ENCODE measurements at regions not wholly inside any gene's neighbourhood (a gene's known extent, or its start where the extent isn't known, plus 50 kb on each side); places are given as distances from the start of the nearest gene placed in this dataset.
"Not testable (repeated sequence)": the region's sequence is repeated elsewhere in the genome, so short reads cannot be mapped to it uniquely, and the experiment has no call there.

DNA sequence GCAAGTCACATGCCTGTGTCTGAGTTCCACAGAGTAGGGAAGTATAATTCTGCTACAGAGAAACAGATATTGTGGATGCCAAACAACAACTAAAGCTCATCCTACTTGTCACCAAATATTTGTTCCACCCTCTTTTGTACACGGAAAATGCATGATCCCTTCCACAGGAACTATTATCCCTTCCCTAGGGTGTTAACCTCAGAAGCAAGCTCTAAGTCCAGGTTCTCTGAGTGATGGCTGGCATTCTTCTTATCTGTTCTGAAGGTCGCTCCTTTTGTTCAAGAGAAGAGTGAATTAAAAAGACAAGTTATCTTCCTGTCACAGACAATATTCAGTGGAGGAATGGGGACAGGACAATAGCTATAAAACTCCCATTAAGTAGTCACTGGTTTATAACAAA, 460.1 kb upstream of the GCFC2 start:
- DNase-seq (ENCODE audit: low spot score) = no peak

GRCh38 chr2:76170009-76170384, 459.3 kb upstream of the GCFC2 start:
- no peak for DNase-seq (ENCODE audit: low spot score)

- DNase-seq (ENCODE audit: low spot score) = no peak
Measured at GRCh38 chr2:76169276-76170008, 458.7 kb upstream of the GCFC2 start.

- no peak for DNase-seq (ENCODE audit: low spot score)
Measured at GRCh38 chr2:76163860-76164259, 453.1 kb upstream of the GCFC2 start.

GRCh38 chr2:76160670-76161069, 450.0 kb upstream of the GCFC2 start:
- DNase-seq (ENCODE audit: low spot score) = no peak

DNA sequence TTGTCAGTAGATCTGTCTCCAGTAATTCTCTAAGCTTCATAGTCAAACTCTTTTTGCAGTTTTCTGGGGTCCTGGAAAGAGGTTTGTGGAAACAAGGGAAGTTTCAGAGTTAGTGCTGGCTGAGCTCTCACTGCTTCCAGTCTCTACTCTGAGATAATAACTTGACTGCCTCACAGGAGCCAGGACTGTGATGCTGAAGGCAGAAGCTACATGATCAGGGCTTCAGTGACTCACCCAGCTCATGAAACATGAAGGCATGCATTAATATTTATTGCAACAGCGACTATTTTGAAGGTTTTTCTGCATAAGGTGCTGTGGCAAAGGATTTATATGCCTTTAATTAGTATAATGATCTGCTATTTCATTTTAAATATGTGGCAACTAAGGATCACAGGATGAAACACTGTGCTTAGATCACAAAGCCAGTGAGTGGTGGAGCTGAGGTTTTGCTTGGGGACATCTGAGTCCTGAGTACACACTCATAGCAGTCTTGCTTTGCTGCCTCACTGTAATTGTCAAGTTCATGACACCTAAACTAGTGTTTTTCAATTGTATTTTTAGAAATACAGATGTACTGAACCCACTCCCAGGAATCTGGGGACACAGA, 448.4 kb upstream of the GCFC2 start:
- DNase-seq (ENCODE audit: low spot score) = no peak

DNA sequence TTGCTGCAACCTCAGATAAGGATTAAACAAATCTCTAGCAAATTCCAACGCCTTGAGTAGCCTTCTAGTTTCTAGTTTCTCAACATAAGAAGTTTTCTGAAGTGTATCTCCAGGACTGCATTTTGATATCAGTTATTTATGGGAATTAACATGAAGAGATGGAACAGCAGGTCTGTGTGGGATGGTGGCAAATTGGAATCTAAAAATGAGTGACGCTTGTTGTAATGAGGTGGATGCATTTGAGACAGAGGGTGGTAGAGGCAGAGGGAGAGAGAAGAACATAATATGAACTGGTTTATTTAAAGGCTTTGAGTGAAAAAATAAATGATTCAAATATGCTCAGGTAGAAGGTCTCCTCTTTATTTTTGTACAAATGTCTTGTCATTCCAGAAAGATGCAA, 446.8 kb upstream of the GCFC2 start:
- DNase-seq (ENCODE audit: low spot score) = no peak

DNA sequence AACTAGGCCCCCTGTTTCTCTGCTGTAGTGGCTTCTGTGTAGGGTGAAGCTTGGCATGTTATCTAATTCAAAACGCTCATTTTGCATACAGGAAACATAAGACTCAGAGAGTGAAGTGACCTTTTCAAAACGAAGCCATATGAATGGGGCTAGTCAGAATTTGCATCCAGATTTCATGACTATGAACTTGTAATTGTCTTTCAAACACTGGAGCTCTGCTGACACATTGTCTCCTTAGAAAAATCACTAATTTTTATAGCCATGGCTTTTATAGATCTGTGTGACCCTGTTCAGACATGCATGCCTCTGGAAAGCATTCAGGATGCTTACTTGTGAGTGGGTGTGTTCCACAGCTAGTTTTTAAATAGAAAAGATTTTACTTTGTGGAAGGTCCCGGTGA, 444.3 kb upstream of the GCFC2 start:
- DNase-seq (ENCODE audit: low spot score) = no peak

DNA sequence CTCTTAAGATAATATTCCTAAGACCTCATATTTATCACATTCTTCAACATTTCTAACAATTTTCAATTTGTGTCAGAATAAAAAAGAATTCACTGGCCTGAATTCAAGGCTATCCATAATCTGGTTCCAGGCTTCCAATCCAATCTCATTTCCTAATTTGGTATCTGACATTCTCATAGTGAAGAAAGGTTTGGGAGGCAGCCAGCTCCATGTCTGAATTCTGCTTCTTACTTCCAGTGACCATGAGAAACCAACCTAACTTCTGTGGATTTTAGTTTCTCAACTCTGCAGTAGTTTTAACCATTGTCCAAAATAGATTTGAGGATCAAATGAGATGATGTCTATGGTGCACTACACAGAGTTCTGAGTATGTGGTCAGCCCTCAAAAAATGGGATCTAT, 439.1 kb upstream of the GCFC2 start:
- DNase-seq (ENCODE audit: low spot score) = no peak

DNA sequence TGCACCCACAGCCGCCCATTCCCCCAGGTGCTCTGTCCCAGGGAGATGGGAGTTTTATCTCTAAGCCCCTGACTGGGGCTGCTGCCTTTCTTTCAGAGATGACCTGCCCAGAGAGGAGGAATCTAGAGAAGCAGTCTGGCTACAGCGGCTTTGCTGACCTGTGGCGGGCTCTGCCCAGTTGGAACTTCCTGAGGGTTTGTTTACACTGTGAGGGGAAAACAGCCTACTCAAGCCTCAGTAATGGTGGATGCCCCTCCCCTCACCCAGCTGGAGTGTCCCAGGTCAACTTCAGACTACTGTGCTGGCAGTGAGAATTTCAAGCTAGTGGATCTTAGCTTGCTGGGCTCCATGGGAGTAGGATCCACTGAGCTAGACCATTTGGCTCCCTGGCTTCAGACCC, 428.6 kb upstream of the GCFC2 start:
- not testable (repeated sequence) for DNase-seq (ENCODE audit: low spot score)

DNA sequence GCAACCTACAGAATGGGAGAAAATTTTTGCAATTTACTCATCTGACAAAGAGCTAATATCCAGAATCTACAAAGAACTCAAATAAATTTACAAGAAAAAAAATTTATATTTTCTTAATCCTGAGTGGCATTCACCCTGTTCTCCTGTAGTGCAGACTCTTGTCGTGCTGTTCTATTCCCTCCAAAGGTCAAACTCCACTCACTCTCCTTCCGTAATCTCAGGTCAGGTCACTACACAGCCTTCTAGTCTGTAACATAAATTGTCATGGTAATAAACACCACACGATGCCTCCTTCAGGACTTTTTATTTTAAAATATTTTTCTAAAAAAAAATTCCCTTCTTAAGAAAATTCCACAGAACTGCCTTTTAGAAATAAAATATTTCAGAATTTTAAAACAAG, 417.9 kb upstream of the GCFC2 start:
- no peak for DNase-seq (ENCODE audit: low spot score)

DNA sequence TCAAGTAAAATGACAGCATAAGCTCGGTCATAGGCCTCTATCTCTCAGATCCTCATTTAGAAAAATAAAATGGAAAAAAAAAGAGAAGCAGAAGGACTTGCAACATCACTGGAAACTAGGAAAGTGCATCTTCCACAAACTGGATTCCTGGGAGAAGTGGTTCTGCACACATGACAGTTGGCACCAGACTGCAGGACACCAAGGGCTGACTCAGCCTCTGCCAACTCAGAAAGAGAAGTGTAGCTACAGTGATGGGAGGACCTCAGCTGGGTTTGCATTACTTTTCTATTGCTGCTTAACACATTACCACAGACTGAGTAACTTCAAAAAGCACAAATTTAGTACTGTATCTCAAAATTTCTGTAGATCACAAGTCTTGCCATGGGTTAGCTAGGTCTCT, 409.5 kb upstream of the GCFC2 start:
- peak; percentile 15 for DNase-seq (ENCODE audit: low spot score)

DNA sequence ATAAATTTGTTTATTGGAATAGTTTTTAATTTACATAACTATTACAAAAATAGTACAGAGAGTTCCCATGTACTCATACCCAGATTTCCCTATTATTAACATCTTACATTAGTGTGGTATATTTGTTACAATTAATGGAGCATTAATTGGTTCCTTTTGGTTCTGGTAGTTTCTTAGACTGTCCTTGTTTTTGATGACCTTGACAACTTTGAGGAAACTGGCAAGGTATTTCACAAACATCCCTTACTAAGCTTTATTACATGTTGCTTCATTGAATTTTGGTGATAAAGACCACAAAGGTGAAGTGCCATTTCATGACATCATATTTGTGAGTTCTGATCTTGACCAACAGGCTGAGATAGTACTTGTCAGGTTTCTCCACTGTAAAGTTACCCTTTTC, 379.0 kb upstream of the GCFC2 start:
- DNase-seq (ENCODE audit: low spot score) = no peak

GRCh38 chr2:76083248-76083647, 372.5 kb upstream of the GCFC2 start:
- no peak for DNase-seq (ENCODE audit: low spot score)

GRCh38 chr2:76082509-76082908, 371.8 kb upstream of the GCFC2 start:
- no peak for DNase-seq (ENCODE audit: low spot score)

- DNase-seq (ENCODE audit: low spot score) = no peak
Measured at GRCh38 chr2:76080154-76080553, 369.4 kb upstream of the GCFC2 start.

GRCh38 chr2:76075126-76075525, 364.4 kb upstream of the GCFC2 start:
- DNase-seq (ENCODE audit: low spot score) = no peak

- DNase-seq (ENCODE audit: low spot score) = no peak
Measured at GRCh38 chr2:76073992-76074604, 363.4 kb upstream of the GCFC2 start.

GRCh38 chr2:76050196-76050595, 339.5 kb upstream of the GCFC2 start:
- no peak for DNase-seq (ENCODE audit: low spot score)

DNA sequence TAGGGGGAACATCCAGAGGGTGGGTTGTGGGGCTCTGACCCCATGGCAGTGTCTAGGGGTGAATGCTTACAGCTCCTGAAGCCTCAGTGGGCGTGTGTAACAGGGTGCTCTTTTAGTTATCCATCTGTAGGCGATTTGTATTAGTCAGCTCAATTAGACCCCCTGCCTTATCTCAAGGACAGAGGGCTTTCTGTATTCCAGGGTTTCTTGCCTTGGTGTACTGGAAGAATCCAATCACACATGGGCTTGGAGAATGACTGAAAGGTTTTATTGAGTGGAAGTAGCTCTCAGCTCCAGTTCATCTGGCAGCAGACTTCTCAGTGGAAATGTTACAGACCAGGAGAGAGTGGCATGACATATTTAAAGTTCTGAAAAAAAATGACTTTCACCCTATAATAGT, 334.0 kb upstream of the GCFC2 start:
- DNase-seq (ENCODE audit: low spot score) = no peak

DNA sequence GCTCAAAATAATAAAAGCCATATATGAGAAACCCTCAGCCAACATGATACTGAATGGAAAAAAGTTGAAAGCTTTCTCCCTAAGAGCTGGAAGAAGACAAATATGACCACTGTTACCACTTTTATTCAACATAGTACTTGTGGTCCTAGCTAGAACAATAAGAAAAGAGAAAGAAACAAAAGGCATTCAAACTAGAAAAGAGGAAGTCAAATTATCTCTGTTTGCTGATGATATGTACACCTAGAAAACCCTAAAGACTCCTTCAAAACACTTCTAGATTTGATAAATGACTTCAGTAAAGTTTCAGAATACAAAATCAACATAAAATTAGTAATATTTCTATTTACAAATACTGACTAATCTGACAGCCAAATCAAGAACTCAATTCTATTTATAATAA, 328.8 kb upstream of the GCFC2 start:
- DNase-seq (ENCODE audit: low spot score) = no peak

GRCh38 chr2:76027761-76028160, 317.0 kb upstream of the GCFC2 start:
- DNase-seq (ENCODE audit: low spot score) = no peak

GRCh38 chr2:76019128-76019527, 308.4 kb upstream of the GCFC2 start:
- no peak for DNase-seq (ENCODE audit: low spot score)

DNA sequence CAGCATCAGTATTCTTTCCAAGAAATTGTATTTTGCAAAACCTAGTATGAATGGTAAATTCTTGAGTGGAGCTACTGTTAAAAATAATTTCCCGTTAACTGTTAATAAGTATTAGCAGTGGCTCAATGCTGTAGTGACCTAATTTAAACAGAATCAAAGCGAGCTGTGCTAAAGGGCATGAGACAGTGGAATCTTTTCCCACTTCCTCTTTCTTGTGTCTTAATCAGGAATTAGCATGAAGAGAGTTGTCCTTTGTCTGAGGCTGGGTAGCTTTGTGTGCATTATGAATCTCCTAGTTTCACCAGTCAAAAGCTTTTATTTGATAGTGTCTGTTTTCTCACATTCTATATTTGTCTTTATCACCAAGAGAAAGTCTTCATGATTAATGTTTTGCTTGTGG, 298.8 kb upstream of the GCFC2 start:
- no peak for DNase-seq (ENCODE audit: low spot score)

All from kidney tubule cell (primary cell).